ENCODE measurements at regions not wholly inside any gene's neighbourhood (a gene's known extent, or its start where the extent isn't known, plus 50 kb on each side); places are given as distances from the start of the nearest gene placed in this dataset.
"Not testable (repeated sequence)": the region's sequence is repeated elsewhere in the genome, so short reads cannot be mapped to it uniquely, and the experiment has no call there.

- TF ChIP-seq CTCF, POLR2A, POLR2AphosphoS5 (IDR thresholded peaks at IDR 0.05): not testable (repeated sequence)
These were observed 223.9 kb downstream of the BCL2L11 start for GRCh38 chr2:111344590-111344989.

All from sigmoid colon (tissue), 4 donors.